Osteoblast (primary cell): ENCODE measurements at regions not wholly inside any gene's neighbourhood (a gene's known extent, or its start where the extent isn't known, plus 50 kb on each side); places are given as distances from the start of the nearest gene placed in this dataset.
A peak's percentile ranks its signal among the peaks of the same experiment; 100 is the strongest.

Source experiments
- DNase-seq: peaks from one replicate; pipeline ENCODE4 v3.0.0; 2011; ENCODE audit warnings: low spot score, mixed read lengths; ENCODE audit not compliant: insufficient read length; ENCODE audit errors: missing footprints
- H2AFZ ChIP-seq: 2 replicates; pipeline ENCODE4 v1.6.0; 2011; ENCODE audit warnings: mild to moderate bottlenecking, low read length
- H3K27ac ChIP-seq: 2 replicates; pipeline ENCODE4 v1.5.1; 2011; ENCODE audit warnings: mild to moderate bottlenecking, low read depth, low read length, moderate library complexity
- H3K27me3 ChIP-seq: 2 replicates; pipeline ENCODE4 v1.6.0; 2012; ENCODE audit warnings: mild to moderate bottlenecking, control low read depth, inconsistent platforms, low read length, moderate library complexity; ENCODE audit not compliant: insufficient read depth
- H3K36me3 ChIP-seq: 2 replicates; pipeline ENCODE4 v1.5.1; 2011; ENCODE audit warnings: mild to moderate bottlenecking, low read length, control low read depth, moderate library complexity; ENCODE audit not compliant: insufficient read depth
- H3K4me1 ChIP-seq: 2 replicates; pipeline ENCODE4 v1.5.1; 2011; ENCODE audit warnings: mild to moderate bottlenecking, low read length, control low read depth, moderate library complexity; ENCODE audit not compliant: insufficient read depth
- H3K4me2 ChIP-seq: 2 replicates; pipeline ENCODE4 v1.6.0; 2011; ENCODE audit warnings: mild to moderate bottlenecking, low read length; ENCODE audit not compliant: insufficient read depth
- H3K4me3 ChIP-seq: fragments of 200-600 bp; sonication (generic); 3 replicates; pipeline ENCODE4 v1.5.1; 2012; ENCODE audit warnings: mild to moderate bottlenecking, low read length, inconsistent platforms; ENCODE audit not compliant: insufficient read depth
- H3K79me2 ChIP-seq: 2 replicates; pipeline ENCODE4 v1.6.0; 2012; ENCODE audit warnings: mild to moderate bottlenecking, low read length, control low read depth, inconsistent platforms; ENCODE audit not compliant: insufficient read depth
- H3K9me3 ChIP-seq: 2 replicates; pipeline ENCODE4 v1.5.1; 2011; ENCODE audit warnings: low read depth, low read length, control low read depth
- H4K20me1 ChIP-seq: 2 replicates; pipeline ENCODE4 v1.6.0; 2012; ENCODE audit warnings: mild to moderate bottlenecking, low read length, control low read depth; ENCODE audit not compliant: insufficient read depth
- CTCF ChIP-seq: IDR thresholded peaks from 2 replicates; pipeline ENCODE4 v1.5.1; 2011; ENCODE audit warnings: mild to moderate bottlenecking, low read depth, low read length, moderate library complexity; ENCODE audit errors: extremely low read depth

GRCh38 chr11:28877340-28877739, 769.2 kb downstream of the METTL15 start:
- H2AFZ ChIP-seq = peak overlapping the region; percentile 35
- TF ChIP-seq CTCF = no peak
- H3K27ac ChIP-seq = peak overlapping the region; percentile 42
- H3K4me1 ChIP-seq = peaks cover 3% of the 10 kb centered on the region
- DNase-seq = no peak
- H3K4me2 ChIP-seq = no peak overlapping the region
- no peaks in the 10 kb centered on the region for H4K20me1 ChIP-seq
- no peak overlapping the region for H3K4me3 ChIP-seq
- H3K9me3 ChIP-seq = no peaks in the 10 kb centered on the region
- H3K79me2 ChIP-seq = no peaks in the 10 kb centered on the region
- no peaks in the 10 kb centered on the region for H3K36me3 ChIP-seq
- no peaks in the 10 kb centered on the region for H3K27me3 ChIP-seq

GRCh38 chr11:28874706-28875105, 766.5 kb downstream of the METTL15 start:
- H3K4me2 ChIP-seq = no peak overlapping the region
- DNase-seq = no peak
- peaks cover 3% of the 10 kb centered on the region for H3K4me1 ChIP-seq
- H3K79me2 ChIP-seq = no peaks in the 10 kb centered on the region
- no peaks in the 10 kb centered on the region for H3K9me3 ChIP-seq
- H4K20me1 ChIP-seq = no peaks in the 10 kb centered on the region
- no peak overlapping the region for H2AFZ ChIP-seq
- no peak for TF ChIP-seq CTCF
- no peaks in the 10 kb centered on the region for H3K27me3 ChIP-seq
- no peaks in the 10 kb centered on the region for H3K36me3 ChIP-seq
- no peak overlapping the region for H3K27ac ChIP-seq
- H3K4me3 ChIP-seq = no peak overlapping the region

- no peak overlapping the region for H3K27ac ChIP-seq
- no peak overlapping the region for H3K4me3 ChIP-seq
- no peaks in the 10 kb centered on the region for H3K4me1 ChIP-seq
- H3K4me2 ChIP-seq = no peak overlapping the region
- no peak for DNase-seq
- H3K36me3 ChIP-seq = no peaks in the 10 kb centered on the region
- no peaks in the 10 kb centered on the region for H3K79me2 ChIP-seq
- H3K27me3 ChIP-seq = no peaks in the 10 kb centered on the region
- no peaks in the 10 kb centered on the region for H4K20me1 ChIP-seq
- no peak for TF ChIP-seq CTCF
- no peak overlapping the region for H2AFZ ChIP-seq
- H3K9me3 ChIP-seq = no peaks in the 10 kb centered on the region
Observed at GRCh38 chr11:28871090-28871489, 762.9 kb downstream of the METTL15 start.

GRCh38 chr11:28863422-28863821, 755.2 kb downstream of the METTL15 start:
- Histone ChIP-seq H3K36me3 (no peaks in the 10 kb centered on the region), H3K4me2 (no peak overlapping the region), H3K4me3 (no peak overlapping the region), H3K27me3 (no peaks in the 10 kb centered on the region), H4K20me1 (no peaks in the 10 kb centered on the region), H2AFZ (no peak overlapping the region), H3K79me2 (no peaks in the 10 kb centered on the region), H3K4me1 (no peaks in the 10 kb centered on the region), H3K27ac (no peak overlapping the region), H3K9me3 (no peaks in the 10 kb centered on the region)
- no peak for TF ChIP-seq CTCF
- no peak for DNase-seq
